ENCODE measurements at regions not wholly inside any gene's neighbourhood (a gene's known extent, or its start where the extent isn't known, plus 50 kb on each side); places are given as distances from the start of the nearest gene placed in this dataset.

DNA sequence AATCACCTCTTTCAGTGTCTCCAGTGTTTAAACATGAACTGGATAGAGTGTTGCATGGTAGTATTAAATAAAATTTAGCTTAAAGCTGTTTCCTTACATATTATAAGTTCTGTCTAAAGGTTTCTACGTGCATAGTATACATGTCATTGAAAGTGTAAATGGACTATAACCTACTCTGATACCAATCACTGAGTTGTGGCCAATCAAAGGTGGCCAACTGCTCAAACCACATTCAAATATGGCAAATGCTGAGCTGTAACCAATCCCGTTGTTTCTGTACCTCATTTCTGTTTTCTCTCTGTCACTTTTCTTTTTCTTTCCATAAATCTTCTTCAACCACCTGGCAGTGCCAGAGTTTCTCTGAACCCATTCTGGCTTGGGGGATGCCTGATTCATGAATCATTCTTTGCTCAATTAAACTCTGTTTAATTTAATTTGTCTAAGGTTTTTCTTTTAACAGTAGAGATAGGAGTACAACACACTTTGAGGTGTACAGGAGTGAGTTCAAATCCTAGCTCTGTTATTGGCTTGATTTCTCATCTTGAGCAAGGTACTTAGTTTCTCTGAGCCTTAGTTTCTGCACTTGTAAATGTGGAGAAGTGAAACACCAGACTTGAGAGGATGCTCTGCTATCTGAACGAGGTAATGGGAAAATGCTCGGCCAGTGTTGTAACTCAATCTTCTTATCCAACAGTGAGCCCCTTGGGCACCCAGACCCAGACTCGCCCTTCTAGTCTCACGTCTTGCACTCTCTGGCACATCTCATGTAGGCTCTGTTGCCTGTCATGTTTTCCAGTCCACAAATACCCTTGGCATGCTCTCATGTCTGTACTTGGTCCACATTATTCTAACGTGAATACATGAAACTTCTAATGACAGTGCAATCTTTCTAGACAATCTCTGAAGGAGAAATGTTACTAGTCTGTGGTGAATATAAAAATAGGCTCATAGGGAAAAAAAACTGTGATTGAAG is 228.0 kb downstream of the PIK3C3 start:
- WGBS, 2 donors, result 26 to 36% methylated on average over 7 of the region's 7 CpGs
- H3K36me3 ChIP-seq (ENCODE audit: control insufficient read depth in 1 of 2, insufficient read depth in 2 of 2, low read length in 1 of 2), result no peaks in the 10 kb centered on the region
- DNase-seq (no peak), ATAC-seq (ENCODE audit: low FRiP score) (peak; percentile 22)
- peaks cover 1% of the 10 kb centered on the region for H3K9me3 ChIP-seq (ENCODE audit: control insufficient read depth, low read length)
- no peak overlapping the region for H3K27ac ChIP-seq (ENCODE audit: low read depth in 1 of 2, low read length in 2 of 2)
- peaks cover 0 to 1% of the 10 kb centered on the region in 2 donors for H3K4me1 ChIP-seq (ENCODE audit: control insufficient read depth in 1 of 2, insufficient read depth in 2 of 2, low read length in 2 of 2)
- H3K4me3 ChIP-seq (ENCODE audit: low read length in 2 of 2), result no peak overlapping the region
- intact Hi-C loops (cut with DNase I), result no loop called here
- H3K27me3 ChIP-seq (ENCODE audit: control insufficient read depth in 1 of 2, insufficient read depth in 2 of 2, low read length in 1 of 2), result no peaks in the 10 kb centered on the region

DNA sequence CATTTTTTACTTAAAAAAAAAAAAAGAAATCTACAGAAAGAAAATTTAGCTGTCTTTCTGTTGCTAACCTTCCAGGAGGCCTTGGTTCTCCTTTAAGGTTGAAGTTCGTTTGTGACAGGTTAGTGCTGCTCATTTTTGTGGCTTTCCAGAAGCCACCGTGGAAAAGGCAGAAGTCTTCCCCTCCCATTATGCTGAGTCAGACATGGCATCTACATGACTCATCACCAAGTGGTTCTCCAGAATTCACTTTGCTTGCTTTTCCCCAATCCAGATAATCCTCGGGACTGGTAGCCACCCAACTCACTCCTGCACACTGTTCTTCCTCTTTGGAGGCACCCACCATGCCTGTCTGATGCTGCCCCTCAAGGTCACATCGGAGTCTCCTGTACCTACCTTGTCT is 228.7 kb downstream of the PIK3C3 start:
- no peak overlapping the region for H3K27ac ChIP-seq (ENCODE audit: low read depth in 1 of 2, low read length in 2 of 2)
- H3K4me3 ChIP-seq (ENCODE audit: low read length in 2 of 2), result no peak overlapping the region
- peak; percentile 55 for ATAC-seq (ENCODE audit: low FRiP score)
- H3K4me1 ChIP-seq (ENCODE audit: control insufficient read depth in 1 of 2, insufficient read depth in 2 of 2, low read length in 2 of 2), result peaks cover 0 to 1% of the 10 kb centered on the region in 2 donors
- no peak for DNase-seq
- H3K9me3 ChIP-seq (ENCODE audit: control insufficient read depth, low read length), result peaks cover 1% of the 10 kb centered on the region
- H3K36me3 ChIP-seq (ENCODE audit: control insufficient read depth in 1 of 2, insufficient read depth in 2 of 2, low read length in 1 of 2), result no peaks in the 10 kb centered on the region
- no peaks in the 10 kb centered on the region for H3K27me3 ChIP-seq (ENCODE audit: control insufficient read depth in 1 of 2, insufficient read depth in 2 of 2, low read length in 1 of 2)
- intact Hi-C loops (cut with DNase I), result no loop called here
- WGBS, 2 donors, result 45 to 63% methylated on average over 4 of the region's 4 CpGs

DNA sequence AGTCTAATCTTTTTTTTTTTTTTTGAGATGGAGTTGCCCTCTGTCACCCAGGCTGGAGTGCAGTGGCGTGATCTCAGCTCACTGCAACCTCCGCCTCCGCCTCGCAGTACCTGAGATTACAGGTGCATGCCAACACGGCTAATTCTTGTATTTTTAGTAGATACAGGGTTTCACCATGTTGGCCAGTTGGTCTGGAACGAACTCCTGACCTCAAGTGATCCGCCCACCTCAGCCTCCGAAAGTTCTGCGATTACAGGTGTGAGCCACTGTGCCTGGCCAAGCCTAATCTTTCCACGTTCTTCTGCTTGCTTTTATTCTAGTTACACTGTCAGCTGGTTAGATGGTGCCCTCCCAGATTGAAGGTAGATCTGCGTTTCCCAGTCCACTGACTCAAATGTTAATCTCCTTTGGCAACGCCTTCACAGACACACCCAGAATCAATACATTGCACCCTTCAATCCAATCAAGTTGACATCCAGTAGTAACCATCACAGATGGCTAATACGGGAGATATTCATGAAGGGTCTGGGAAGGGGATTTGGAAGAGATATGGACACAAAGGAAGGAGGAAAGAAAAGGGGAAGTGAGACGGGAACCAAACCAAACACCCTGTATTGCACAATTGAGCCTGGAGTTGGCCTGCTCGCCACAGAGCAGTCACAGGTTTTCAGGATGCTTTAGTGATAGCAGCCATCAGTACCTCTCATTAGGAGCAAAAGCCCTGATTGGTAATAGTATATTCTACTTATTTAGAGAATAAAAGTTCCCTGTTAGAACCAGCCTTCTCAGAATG is 229.8 kb downstream of the PIK3C3 start:
- Histone ChIP-seq H3K27me3 (ENCODE audit: control insufficient read depth in 1 of 2, insufficient read depth in 2 of 2, low read length in 1 of 2) (no peaks in the 10 kb centered on the region), H3K4me1 (ENCODE audit: control insufficient read depth in 1 of 2, insufficient read depth in 2 of 2, low read length in 2 of 2) (peaks cover 0 to 1% of the 10 kb centered on the region in 2 donors), H3K4me3 (ENCODE audit: low read length in 2 of 2) (no peak overlapping the region), H3K27ac (ENCODE audit: low read depth in 1 of 2, low read length in 2 of 2) (no peak overlapping the region), H3K9me3 (ENCODE audit: control insufficient read depth, low read length) (peaks cover 1% of the 10 kb centered on the region), H3K36me3 (ENCODE audit: control insufficient read depth in 1 of 2, insufficient read depth in 2 of 2, low read length in 1 of 2) (no peaks in the 10 kb centered on the region)
- ATAC-seq (ENCODE audit: low FRiP score) (no peak), DNase-seq (no peak)
- 90 to 91% methylated on average over 15 of the region's 15 CpGs for WGBS, 2 donors
- intact Hi-C loops (cut with DNase I), result no loop called here

DNA sequence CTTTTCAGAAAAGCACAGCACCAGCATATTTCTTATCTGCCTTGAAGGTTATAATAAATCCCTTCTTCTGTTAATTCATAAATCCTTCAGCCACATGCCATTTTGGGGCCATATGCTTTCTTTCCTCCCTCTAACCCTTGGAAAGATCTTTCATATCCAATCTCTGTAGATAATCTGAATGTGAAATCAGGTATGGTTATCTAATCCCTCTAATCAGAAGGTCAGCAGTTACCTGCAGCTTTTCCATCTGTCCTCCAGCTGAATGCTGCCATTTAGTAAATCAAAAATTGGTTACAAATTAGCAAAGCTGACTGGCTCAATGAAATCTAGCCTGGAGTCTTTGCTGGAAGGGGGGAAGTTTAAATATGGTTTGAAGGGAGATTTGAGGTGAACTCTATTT is 230.5 kb downstream of the PIK3C3 start:
- intact Hi-C loops (cut with DNase I), result no loop called here
- H3K36me3 ChIP-seq (ENCODE audit: control insufficient read depth in 1 of 2, insufficient read depth in 2 of 2, low read length in 1 of 2), result no peaks in the 10 kb centered on the region
- DNase-seq (no peak), ATAC-seq (ENCODE audit: low FRiP score) (no peak)
- H3K9me3 ChIP-seq (ENCODE audit: control insufficient read depth, low read length), result peaks cover 1% of the 10 kb centered on the region
- H3K27ac ChIP-seq (ENCODE audit: low read depth in 1 of 2, low read length in 2 of 2), result no peak overlapping the region
- H3K27me3 ChIP-seq (ENCODE audit: control insufficient read depth in 1 of 2, insufficient read depth in 2 of 2, low read length in 1 of 2), result no peaks in the 10 kb centered on the region
- H3K4me3 ChIP-seq (ENCODE audit: low read length in 2 of 2), result no peak overlapping the region
- peaks cover 0 to 1% of the 10 kb centered on the region in 2 donors for H3K4me1 ChIP-seq (ENCODE audit: control insufficient read depth in 1 of 2, insufficient read depth in 2 of 2, low read length in 2 of 2)

DNA sequence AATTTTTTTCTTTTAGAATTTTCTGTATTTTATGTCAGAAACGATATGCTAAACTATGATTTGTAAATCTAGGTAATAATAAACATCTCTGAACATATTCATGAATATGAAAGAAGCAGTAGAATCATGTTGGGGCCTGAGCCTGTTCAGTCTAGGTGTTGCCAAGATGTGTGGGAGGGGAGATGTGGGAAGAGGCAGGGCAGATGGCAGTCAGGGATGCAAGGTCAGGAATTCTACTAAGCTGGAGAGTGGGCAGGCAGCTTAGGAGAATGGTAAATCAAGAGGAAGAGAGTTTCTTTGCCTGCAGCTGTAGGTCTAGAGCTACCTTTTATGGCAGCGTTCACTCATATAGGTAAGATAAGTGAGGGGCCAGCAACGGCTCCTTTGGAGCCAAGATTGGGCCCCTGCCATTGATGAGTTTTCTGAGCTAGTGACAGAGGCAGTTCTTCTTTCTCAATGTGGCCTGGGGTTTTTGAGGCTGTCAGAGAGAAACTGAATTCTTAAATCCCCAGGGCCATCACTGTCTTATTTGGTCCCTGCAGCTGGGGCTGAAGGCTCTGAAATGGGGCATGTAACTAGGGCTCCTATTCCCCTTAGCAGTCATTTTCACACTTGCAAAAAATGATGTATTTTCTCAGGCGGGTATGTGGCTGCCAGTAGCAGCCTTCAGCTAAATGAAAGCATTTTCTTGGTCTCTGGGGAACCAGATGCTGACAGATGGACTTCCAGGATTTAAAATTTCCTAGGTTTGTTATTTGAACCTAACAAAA is 232.8 kb downstream of the PIK3C3 start:
- no peak for DNase-seq
- H3K36me3 ChIP-seq (ENCODE audit: control insufficient read depth in 1 of 2, insufficient read depth in 2 of 2, low read length in 1 of 2), result no peaks in the 10 kb centered on the region
- no peak overlapping the region for H3K27ac ChIP-seq (ENCODE audit: low read depth in 1 of 2, low read length in 2 of 2)
- H3K27me3 ChIP-seq (ENCODE audit: control insufficient read depth in 1 of 2, insufficient read depth in 2 of 2, low read length in 1 of 2), result no peaks in the 10 kb centered on the region
- ATAC-seq (ENCODE audit: low FRiP score), result no peak
- intact Hi-C loops (cut with DNase I), result no loop called here
- H3K4me1 ChIP-seq (ENCODE audit: control insufficient read depth in 1 of 2, insufficient read depth in 2 of 2, low read length in 2 of 2), result peaks cover 0 to 1% of the 10 kb centered on the region in 2 donors
- peaks cover 1% of the 10 kb centered on the region for H3K9me3 ChIP-seq (ENCODE audit: control insufficient read depth, low read length)
- no peak overlapping the region for H3K4me3 ChIP-seq (ENCODE audit: low read length in 2 of 2)
- WGBS, 2 donors, result 27 to 42% methylated on average over 4 of the region's 4 CpGs

DNA sequence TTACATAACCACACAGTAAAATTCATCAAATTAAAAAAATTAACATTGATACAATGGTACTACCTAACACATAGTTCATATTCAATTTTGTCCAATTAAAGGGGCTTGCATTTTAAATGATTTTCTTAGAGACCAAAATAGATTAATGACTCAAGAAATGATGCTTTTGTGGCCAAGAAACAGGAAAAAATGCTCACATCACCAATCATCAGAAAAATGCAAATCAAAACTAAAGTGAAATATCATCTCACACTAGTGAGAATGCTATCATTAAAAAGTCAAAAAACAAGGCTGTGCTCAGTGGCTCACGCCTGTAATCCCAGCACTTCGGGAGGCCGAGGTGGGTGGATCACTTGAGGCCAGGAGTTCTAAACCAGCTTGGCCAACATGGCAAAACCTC is 235.6 kb downstream of the PIK3C3 start:
- Histone ChIP-seq H3K27me3 (ENCODE audit: control insufficient read depth in 1 of 2, insufficient read depth in 2 of 2, low read length in 1 of 2) (no peaks in the 10 kb centered on the region), H3K9me3 (ENCODE audit: control insufficient read depth, low read length) (peaks cover 1% of the 10 kb centered on the region), H3K4me3 (ENCODE audit: low read length in 2 of 2) (no peak overlapping the region), H3K27ac (ENCODE audit: low read depth in 1 of 2, low read length in 2 of 2) (no peak overlapping the region), H3K36me3 (ENCODE audit: control insufficient read depth in 1 of 2, insufficient read depth in 2 of 2, low read length in 1 of 2) (no peaks in the 10 kb centered on the region), H3K4me1 (ENCODE audit: control insufficient read depth in 1 of 2, insufficient read depth in 2 of 2, low read length in 2 of 2) (no peaks in the 10 kb centered on the region)
- 87 to 89% methylated on average over 3 of the region's 3 CpGs for WGBS, 2 donors
- DNase-seq, result no peak
- no peak for ATAC-seq (ENCODE audit: low FRiP score)
- intact Hi-C loops (cut with DNase I), result no loop called here

DNA sequence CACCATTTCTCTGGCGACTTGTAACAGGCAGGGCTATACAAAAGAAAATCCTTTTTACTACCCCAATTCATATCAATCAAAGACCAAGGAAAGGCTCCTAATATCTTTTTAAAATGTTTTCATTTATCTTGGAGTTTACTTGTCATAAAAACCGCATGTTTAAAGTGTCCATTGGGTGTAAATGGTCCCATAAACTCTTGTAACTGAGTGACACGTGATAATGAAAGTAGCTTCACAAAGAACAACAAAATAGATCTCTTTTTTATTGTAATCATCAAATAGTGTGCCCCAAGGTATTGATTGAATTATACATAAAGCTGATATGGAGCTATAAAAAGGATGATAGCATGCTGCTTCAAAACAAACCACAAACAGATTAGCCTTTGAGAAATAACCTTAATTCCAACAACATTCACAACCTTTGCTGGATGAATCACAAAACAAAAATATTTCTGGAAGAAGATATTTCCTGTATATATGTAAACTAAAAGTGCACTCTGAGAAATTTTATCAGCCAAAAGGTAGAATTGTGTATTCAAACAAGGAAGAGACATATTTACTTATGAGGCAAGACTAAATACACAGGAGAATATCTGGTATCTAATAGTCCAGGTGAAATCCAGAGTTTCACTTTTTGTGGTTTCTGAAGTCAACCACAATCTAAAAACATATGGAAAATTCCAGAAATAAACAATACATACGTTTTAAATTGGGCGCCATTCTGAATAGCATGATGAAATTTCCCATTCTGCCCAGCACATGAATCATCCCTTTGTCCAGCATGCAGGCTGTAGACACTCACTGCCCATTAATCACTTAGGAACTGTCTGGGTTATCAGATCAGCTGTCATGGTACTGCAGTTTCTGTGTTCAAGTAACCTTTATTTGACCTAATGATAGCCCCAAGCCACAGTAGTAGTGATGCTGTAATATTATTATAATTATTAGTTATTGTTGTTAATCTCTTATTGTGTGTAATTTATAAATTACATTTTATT is 237.5 kb downstream of the PIK3C3 start:
- intact Hi-C loops (cut with DNase I), result no loop called here
- Histone ChIP-seq H3K4me1 (ENCODE audit: control insufficient read depth in 1 of 2, insufficient read depth in 2 of 2, low read length in 2 of 2) (no peaks in the 10 kb centered on the region), H3K27ac (ENCODE audit: low read depth in 1 of 2, low read length in 2 of 2) (no peak overlapping the region), H3K4me3 (ENCODE audit: low read length in 2 of 2) (no peak overlapping the region), H3K36me3 (ENCODE audit: control insufficient read depth in 1 of 2, insufficient read depth in 2 of 2, low read length in 1 of 2) (no peaks in the 10 kb centered on the region), H3K27me3 (ENCODE audit: control insufficient read depth in 1 of 2, insufficient read depth in 2 of 2, low read length in 1 of 2) (no peaks in the 10 kb centered on the region), H3K9me3 (ENCODE audit: control insufficient read depth, low read length) (no peaks in the 10 kb centered on the region)
- ATAC-seq (ENCODE audit: low FRiP score) (no peak), DNase-seq (no peak)
- WGBS, 2 donors, result 49 to 57% methylated on average over 5 of the region's 5 CpGs

DNA sequence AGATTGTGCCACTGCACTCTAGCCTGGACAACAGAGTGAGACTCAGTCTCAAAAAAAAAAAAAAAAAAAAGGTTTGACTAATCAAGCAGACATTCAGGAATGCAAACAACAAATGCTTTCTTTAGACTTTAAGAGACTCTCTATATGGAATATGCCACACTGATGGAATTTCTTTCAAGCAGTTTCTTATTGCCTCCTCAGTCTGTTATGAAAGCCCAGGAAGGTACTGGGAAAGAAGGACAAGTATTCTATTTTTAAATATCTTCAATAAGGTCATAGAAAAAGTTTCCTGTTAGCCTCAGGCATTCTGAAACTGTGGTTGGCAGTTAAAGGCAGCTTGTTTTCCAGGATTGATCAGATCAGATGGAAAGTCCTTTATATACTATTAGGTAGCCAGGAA is 241.6 kb downstream of the PIK3C3 start:
- intact Hi-C loops (cut with DNase I), result no loop called here

More for the DNA sequence above, 241.6 kb downstream of the PIK3C3 start:
- Histone ChIP-seq H3K9me3 (ENCODE audit: control insufficient read depth, low read length) (no peaks in the 10 kb centered on the region), H3K36me3 (ENCODE audit: control insufficient read depth in 1 of 2, insufficient read depth in 2 of 2, low read length in 1 of 2) (no peaks in the 10 kb centered on the region), H3K4me1 (ENCODE audit: control insufficient read depth in 1 of 2, insufficient read depth in 2 of 2, low read length in 2 of 2) (no peaks in the 10 kb centered on the region), H3K27ac (ENCODE audit: low read depth in 1 of 2, low read length in 2 of 2) (no peak overlapping the region), H3K4me3 (ENCODE audit: low read length in 2 of 2) (no peak overlapping the region), H3K27me3 (ENCODE audit: control insufficient read depth in 1 of 2, insufficient read depth in 2 of 2, low read length in 1 of 2) (no peaks in the 10 kb centered on the region)
- ATAC-seq (ENCODE audit: low FRiP score), result no peak
- no peak for DNase-seq

Measured in aorta (tissue), 5 donors.